Endodermal cell (in vitro differentiated cells): ENCODE measurements at regions not wholly inside any gene's neighbourhood (a gene's known extent, or its start where the extent isn't known, plus 50 kb on each side); places are given as distances from the start of the nearest gene placed in this dataset.

Experiments
- DNase-seq: peaks from one replicate; pipeline ENCODE4 v3.0.0-alpha.2; 2017
- H3K27ac ChIP-seq: 2 replicates; pipeline ENCODE4 v1.5.1; 2013; ENCODE audit warnings: mild to moderate bottlenecking, low read depth, low read length, moderate library complexity
- H3K27me3 ChIP-seq: 2 replicates; pipeline ENCODE4 v1.6.1; 2013; ENCODE audit warnings: mild to moderate bottlenecking, low read length, moderate library complexity; ENCODE audit not compliant: insufficient read depth, control insufficient read depth, poor library complexity, severe bottlenecking
- H3K36me3 ChIP-seq: 2 replicates; pipeline ENCODE4 v1.7.0; 2013; ENCODE audit warnings: mild to moderate bottlenecking, low read length, moderate library complexity; ENCODE audit not compliant: control insufficient read depth, insufficient read depth
- H3K4me1 ChIP-seq: one replicate; pipeline ENCODE4 v1.7.0; 2013; ENCODE audit warnings: low read length; ENCODE audit not compliant: control insufficient read depth, insufficient read depth
- H3K4me3 ChIP-seq: 2 replicates; pipeline ENCODE4 v1.5.1; 2013; ENCODE audit warnings: mild to moderate bottlenecking, low read length, moderate library complexity
- H3K9ac ChIP-seq: 2 replicates; pipeline ENCODE4 v1.6.1; 2013; ENCODE audit warnings: mild to moderate bottlenecking, low read length, moderate library complexity; ENCODE audit not compliant: poor library complexity, severe bottlenecking; ENCODE audit errors: extremely low read depth
- H3K9me3 ChIP-seq: 2 replicates; pipeline ENCODE4 v1.6.1; 2013; ENCODE audit warnings: mild to moderate bottlenecking, low read length, moderate library complexity; ENCODE audit not compliant: control insufficient read depth
- H3K27ac Mint-ChIP-seq: 2 replicates; pipeline ENCODE4 v1.8.0; 2020; ENCODE audit warnings: mixed read lengths
- H3K27me3 Mint-ChIP-seq: 2 replicates; pipeline ENCODE4 v1.8.0; 2021; ENCODE audit warnings: mild to moderate bottlenecking, mixed read lengths; ENCODE audit not compliant: insufficient read depth
- H3K36me3 Mint-ChIP-seq: 2 replicates; pipeline ENCODE4 v1.8.0; 2020; ENCODE audit warnings: low read depth, mixed read lengths
- H3K4me1 Mint-ChIP-seq: 2 replicates; pipeline ENCODE4 v1.8.0; 2020; ENCODE audit warnings: mixed read lengths
- H3K4me3 Mint-ChIP-seq: 2 replicates; pipeline ENCODE4 v1.8.0; 2020; ENCODE audit warnings: mild to moderate bottlenecking, moderate library complexity, mixed read lengths
- H3K9me3 Mint-ChIP-seq: 2 replicates; pipeline ENCODE4 v1.8.0; 2020; ENCODE audit warnings: mild to moderate bottlenecking, mixed read lengths
- WGBS, 2 experiments: methylation state at CpG; one replicate each; pipeline versions ENCODE4 v1.1.5 to v1.1.7; 2013; ENCODE audit warnings: missing lambda C conversion rate in 2 of 2, mixed read lengths in 1 of 2; ENCODE audit not compliant: insufficient coverage in 1 of 2, insufficient read length in 1 of 2; 5-methylcytosine and 5-hydroxymethylcytosine counted together
- TF ChIP-seq, protein P1 (sequence below): fragments of 200-600 bp; sonication (generic); conservative IDR thresholded peaks from 2 replicates; pipeline ENCODE4 v1.5.0; 2021; ENCODE audit warnings: antibody characterized with exemption, mild to moderate bottlenecking

DNA sequence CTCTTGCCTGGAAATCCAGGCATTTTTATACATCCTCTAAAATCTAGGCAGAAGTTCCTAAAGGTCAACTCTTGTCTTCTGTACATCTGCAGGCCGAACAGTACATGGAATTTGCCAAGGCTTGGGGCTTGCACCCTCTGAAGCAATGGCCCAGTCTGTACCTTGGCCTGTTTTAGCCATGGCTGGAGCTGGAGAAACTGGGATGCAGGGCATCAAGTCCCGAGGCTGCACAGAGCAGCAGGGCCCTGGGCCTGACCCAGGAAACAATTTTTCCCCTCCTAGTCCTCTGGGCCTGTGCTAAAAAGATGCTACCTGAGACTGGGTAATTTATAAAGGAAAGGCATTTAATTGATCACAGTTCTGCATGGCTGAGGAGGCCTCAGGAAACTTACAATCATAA, 520.8 kb upstream of the MIR17HG start:
- DNase-seq: no peak
- peaks cover 6% of the 10 kb centered on the region for H3K9me3 ChIP-seq
- Mint-ChIP-seq H3K4me1 (peaks cover under 1% of the 10 kb centered on the region), H3K4me3 (no peak overlapping the region), H3K36me3 (no peaks in the 10 kb centered on the region), H3K9me3 (peaks cover 12% of the 10 kb centered on the region), H3K27ac (no peak overlapping the region), H3K27me3 (peaks cover 81% of the 10 kb centered on the region)
- WGBS, 2 experiments: 85% methylated on average over 2 of the region's 2 CpGs; no CpG with 5 or more reads in 1 of the 2 experiments
- H3K4me1 ChIP-seq: no peaks in the 10 kb centered on the region
- no peak overlapping the region for H3K4me3 ChIP-seq
- no peaks in the 10 kb centered on the region for H3K36me3 ChIP-seq
- H3K27ac ChIP-seq: no peak overlapping the region
- H3K9ac ChIP-seq: no peak overlapping the region
- TF ChIP-seq, protein P1, sequence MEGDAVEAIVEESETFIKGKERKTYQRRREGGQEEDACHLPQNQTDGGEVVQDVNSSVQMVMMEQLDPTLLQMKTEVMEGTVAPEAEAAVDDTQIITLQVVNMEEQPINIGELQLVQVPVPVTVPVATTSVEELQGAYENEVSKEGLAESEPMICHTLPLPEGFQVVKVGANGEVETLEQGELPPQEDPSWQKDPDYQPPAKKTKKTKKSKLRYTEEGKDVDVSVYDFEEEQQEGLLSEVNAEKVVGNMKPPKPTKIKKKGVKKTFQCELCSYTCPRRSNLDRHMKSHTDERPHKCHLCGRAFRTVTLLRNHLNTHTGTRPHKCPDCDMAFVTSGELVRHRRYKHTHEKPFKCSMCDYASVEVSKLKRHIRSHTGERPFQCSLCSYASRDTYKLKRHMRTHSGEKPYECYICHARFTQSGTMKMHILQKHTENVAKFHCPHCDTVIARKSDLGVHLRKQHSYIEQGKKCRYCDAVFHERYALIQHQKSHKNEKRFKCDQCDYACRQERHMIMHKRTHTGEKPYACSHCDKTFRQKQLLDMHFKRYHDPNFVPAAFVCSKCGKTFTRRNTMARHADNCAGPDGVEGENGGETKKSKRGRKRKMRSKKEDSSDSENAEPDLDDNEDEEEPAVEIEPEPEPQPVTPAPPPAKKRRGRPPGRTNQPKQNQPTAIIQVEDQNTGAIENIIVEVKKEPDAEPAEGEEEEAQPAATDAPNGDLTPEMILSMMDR: no peak
- H3K27me3 ChIP-seq: peaks cover 63% of the 10 kb centered on the region

DNA sequence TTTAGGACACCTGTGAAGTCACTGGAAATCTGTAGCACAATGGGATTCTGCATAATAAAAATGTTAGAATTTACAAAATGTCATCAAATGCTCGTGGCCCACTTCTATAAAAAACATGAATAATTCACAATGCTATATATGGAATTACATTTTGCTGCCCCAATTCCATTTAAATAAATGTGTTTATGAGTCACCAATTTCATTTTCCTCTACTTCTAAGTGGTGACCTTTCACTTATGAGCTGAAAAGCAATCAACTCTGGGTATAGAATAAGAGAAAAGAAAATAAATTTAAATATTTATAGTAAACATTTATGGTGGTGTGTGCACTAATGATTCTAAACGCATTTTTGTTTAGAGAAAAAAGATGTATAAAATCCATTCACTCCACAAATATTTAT, 516.7 kb upstream of the MIR17HG start:
- H3K9me3 ChIP-seq: peaks cover 6% of the 10 kb centered on the region
- no peak for DNase-seq
- H3K4me3 Mint-ChIP-seq: no peak overlapping the region
- no peak overlapping the region for H3K27ac ChIP-seq
- WGBS, 2 experiments: 89% methylated on average over 1 of the region's 2 CpGs; no CpG with 5 or more reads in 1 of the 2 experiments
- H3K4me1 Mint-ChIP-seq: peaks cover 6% of the 10 kb centered on the region
- TF ChIP-seq, protein P1: no peak
- H3K4me1 ChIP-seq: peaks cover 5% of the 10 kb centered on the region
- no peak overlapping the region for H3K9ac ChIP-seq
- peaks cover 86% of the 10 kb centered on the region for H3K27me3 Mint-ChIP-seq
- H3K36me3 ChIP-seq: no peaks in the 10 kb centered on the region
- H3K27me3 ChIP-seq: peaks cover 72% of the 10 kb centered on the region
- H3K9me3 Mint-ChIP-seq: peaks cover 8% of the 10 kb centered on the region
- no peak overlapping the region for H3K27ac Mint-ChIP-seq
- H3K36me3 Mint-ChIP-seq: no peaks in the 10 kb centered on the region
- H3K4me3 ChIP-seq: no peak overlapping the region

DNA sequence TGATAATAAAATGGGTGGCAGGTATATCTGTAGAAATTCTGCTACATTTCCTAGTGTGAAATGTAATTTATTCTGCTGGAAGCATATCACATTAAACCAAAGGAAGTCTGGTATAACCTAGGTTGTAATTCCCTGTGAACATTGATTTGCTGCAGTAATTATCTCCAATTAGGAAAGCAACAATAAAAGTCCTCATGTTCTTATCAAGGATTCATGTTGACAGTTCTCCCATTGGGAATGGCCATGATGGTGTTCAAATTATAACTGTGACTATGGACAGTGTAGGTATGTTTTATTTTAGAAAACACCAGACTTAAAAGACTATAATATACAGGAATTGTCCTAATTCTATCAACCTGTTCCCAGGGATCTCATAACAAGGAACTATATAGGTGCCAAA, 513.5 kb upstream of the MIR17HG start:
- Mint-ChIP-seq H3K27me3 (peaks cover 61% of the 10 kb centered on the region), H3K4me3 (no peak overlapping the region), H3K4me1 (peaks cover 12% of the 10 kb centered on the region), H3K9me3 (peaks cover 1% of the 10 kb centered on the region), H3K36me3 (no peaks in the 10 kb centered on the region), H3K27ac (no peak overlapping the region)
- no peaks in the 10 kb centered on the region for H3K9me3 ChIP-seq
- TF ChIP-seq, protein P1: no peak
- H3K27me3 ChIP-seq: peaks cover 44% of the 10 kb centered on the region
- no peak overlapping the region for H3K9ac ChIP-seq
- H3K4me1 ChIP-seq: peaks cover 5% of the 10 kb centered on the region
- H3K36me3 ChIP-seq: no peaks in the 10 kb centered on the region
- no peak for DNase-seq
- H3K4me3 ChIP-seq: no peak overlapping the region
- no peak overlapping the region for H3K27ac ChIP-seq
